Heart right ventricle (tissue), 16 donors: ENCODE measurements at regions not wholly inside any gene's neighbourhood (a gene's known extent, or its start where the extent isn't known, plus 50 kb on each side); places are given as distances from the start of the nearest gene placed in this dataset.

Experiments
- ATAC-seq, 8 donors: fragments of 200-7000 bp; cut with Tn5 transposase; one replicate each; pipeline ENCODE4 v1.9.1; 2020; ENCODE audit warnings: mild to moderate bottlenecking in 8 of 8, moderate library complexity in 8 of 8, moderate number of reproducible peaks in 1 of 8
- DNase-seq, 2 donors: peaks; one replicate each; pipeline ENCODE4 v3.0.0-alpha.2; 2020
- H3K27ac ChIP-seq, 10 donors: fragments of 200-600 bp; sonication (generic) in 2 of 10; one replicate each; pipeline versions ENCODE4 v1.5.0 to v1.8.0; 2020 to 2022; ENCODE audit warnings: mild to moderate bottlenecking in 3 of 10
- H3K27me3 ChIP-seq, 7 donors: fragments of 200-600 bp; one replicate each; pipeline ENCODE4 v1.8.0; 2021 to 2022; ENCODE audit warnings: mild to moderate bottlenecking in 2 of 7
- H3K36me3 ChIP-seq, 9 donors: fragments of 200-600 bp; sonication (generic) in 1 of 9; one replicate each; pipeline versions ENCODE4 v1.5.0 to v1.8.0; 2020 to 2022; ENCODE audit warnings: mild to moderate bottlenecking in 2 of 9
- H3K4me1 ChIP-seq, 9 donors: fragments of 200-600 bp; sonication (generic) in 1 of 9; one replicate each; pipeline versions ENCODE4 v1.5.0 to v1.8.0; 2020 to 2022; ENCODE audit warnings: mild to moderate bottlenecking in 4 of 9
- H3K4me3 ChIP-seq, 10 donors: fragments of 200-600 bp; sonication (generic) in 2 of 10; one replicate each; pipeline versions ENCODE4 v1.5.0 to v1.8.0; 2020 to 2022; ENCODE audit warnings: mild to moderate bottlenecking in 7 of 10, moderate library complexity in 2 of 10
- H3K9me3 ChIP-seq, 11 donors: fragments of 200-600 bp in 10 of 11; sonication (generic) in 2 of 11; one replicate each; pipeline versions ENCODE4 v1.5.0 to v1.8.0; 2013 to 2022; ENCODE audit warnings: mild to moderate bottlenecking in 2 of 11, control low read depth in 1 of 11, moderate library complexity in 1 of 11
- WGBS, 2 donors: extraction: QIAGEN DNeasy Blood & Tissue Kit; methylation state at CpG; one replicate each; pipeline ENCODE4 v1.1.7; 2013; ENCODE audit warnings: inconsistent platforms in 1 of 2; 5-methylcytosine and 5-hydroxymethylcytosine counted together
- intact Hi-C, 10 donors: fragments of 100-400 bp; cut with DNase I; formaldehyde crosslinking; loops; one replicate each; pipeline versions ENCODE4 v1.11.1 to v1.14.2; 2022
- TF ChIP-seq, protein P1 (sequence below), 9 donors: fragments of 200-600 bp; sonication (generic) in 2 of 9; IDR thresholded peaks; one replicate each; pipeline versions ENCODE4 v1.5.0 to v1.8.0; 2021 to 2022; ENCODE audit warnings: antibody characterized with exemption in 9 of 9, mild to moderate bottlenecking in 5 of 9, moderate library complexity in 1 of 9
- donor health status: Arrhythmogenic right ventricular cardiomyopathy.
- donor health status: ischemic (EF 13 %, LVEDD 7.1; RV severe dilation, severe dysfunction).
- donor health status: healthy with polysubstance abuse.
- donor health status: DM: no; HTN: yes; CAD: no.
- donor health status: DM: no; HTN: no; CAD: no.
- donor health status: ischemic (EF 25% LVEDD 6.9; RV normal size, moderate dysfunction).
- donor health status: ischemic (EF 25% LVEDD 5.7; RV mildly dilated, moderate dysfunction).
- donor health status: healthy.
- donor health status: DM: yes; HTN: yes; CAD: no.
- donor health status: Ischemic cardiomyopathy.
- donor health status: ischemic (EF 35%, LVEDD 5.7; RV mildly dilated, moderate dysfunction).
- donor health status: nonischemic (EF 11% LVEDD 7.7; RV severe dilation, severe dysfunction).
- donor health status: DM: yes; HTN: yes; CAD: no.
- donor health status: PGD.
- donor health status: ischemic (EF 29% LVEDD 5.4; RV normal size, mild dysfunction).
- donor health status: nonischemic (EF 23%, LVEDD 6.1; RV moderate dilation, normal function).

DNA sequence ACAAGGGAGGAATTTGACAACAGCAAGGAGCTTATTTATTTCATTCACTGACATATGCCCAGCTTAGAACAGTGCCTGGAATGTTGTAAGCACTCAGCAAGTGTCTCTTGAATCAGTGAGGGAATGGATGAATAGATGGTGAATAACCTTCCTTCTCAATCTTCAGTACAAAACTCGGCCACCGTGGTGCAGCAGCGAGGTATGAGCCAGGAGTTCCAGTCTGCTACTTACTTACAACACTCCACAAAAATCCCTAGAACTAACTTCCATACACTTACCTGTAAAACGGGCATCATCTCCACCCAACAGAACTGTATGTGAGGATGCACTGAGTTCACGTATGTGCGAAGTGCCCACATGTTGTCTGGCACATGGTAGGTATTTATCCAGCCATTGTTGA is 237.4 kb downstream of the WDR11 start:
- WGBS, 2 donors: 55 to 57% methylated on average over 6 of the region's 6 CpGs
- no peaks in the 10 kb centered on the region for H3K4me1 ChIP-seq
- no peak overlapping the region for H3K27ac ChIP-seq
- TF ChIP-seq, protein P1, sequence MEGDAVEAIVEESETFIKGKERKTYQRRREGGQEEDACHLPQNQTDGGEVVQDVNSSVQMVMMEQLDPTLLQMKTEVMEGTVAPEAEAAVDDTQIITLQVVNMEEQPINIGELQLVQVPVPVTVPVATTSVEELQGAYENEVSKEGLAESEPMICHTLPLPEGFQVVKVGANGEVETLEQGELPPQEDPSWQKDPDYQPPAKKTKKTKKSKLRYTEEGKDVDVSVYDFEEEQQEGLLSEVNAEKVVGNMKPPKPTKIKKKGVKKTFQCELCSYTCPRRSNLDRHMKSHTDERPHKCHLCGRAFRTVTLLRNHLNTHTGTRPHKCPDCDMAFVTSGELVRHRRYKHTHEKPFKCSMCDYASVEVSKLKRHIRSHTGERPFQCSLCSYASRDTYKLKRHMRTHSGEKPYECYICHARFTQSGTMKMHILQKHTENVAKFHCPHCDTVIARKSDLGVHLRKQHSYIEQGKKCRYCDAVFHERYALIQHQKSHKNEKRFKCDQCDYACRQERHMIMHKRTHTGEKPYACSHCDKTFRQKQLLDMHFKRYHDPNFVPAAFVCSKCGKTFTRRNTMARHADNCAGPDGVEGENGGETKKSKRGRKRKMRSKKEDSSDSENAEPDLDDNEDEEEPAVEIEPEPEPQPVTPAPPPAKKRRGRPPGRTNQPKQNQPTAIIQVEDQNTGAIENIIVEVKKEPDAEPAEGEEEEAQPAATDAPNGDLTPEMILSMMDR (IDR thresholded peaks at IDR 0.05): no peak
- intact Hi-C loops: no loop called here
- DNase-seq: no peak
- no peak overlapping the region for H3K4me3 ChIP-seq
- H3K27me3 ChIP-seq: peaks cover 0 to 18% (median under 1%) of the 10 kb centered on the region in 7 donors
- ATAC-seq: no peak
- no peaks in the 10 kb centered on the region for H3K36me3 ChIP-seq
- peaks cover 0 to 7% (median 0%) of the 10 kb centered on the region in 11 donors for H3K9me3 ChIP-seq

DNA sequence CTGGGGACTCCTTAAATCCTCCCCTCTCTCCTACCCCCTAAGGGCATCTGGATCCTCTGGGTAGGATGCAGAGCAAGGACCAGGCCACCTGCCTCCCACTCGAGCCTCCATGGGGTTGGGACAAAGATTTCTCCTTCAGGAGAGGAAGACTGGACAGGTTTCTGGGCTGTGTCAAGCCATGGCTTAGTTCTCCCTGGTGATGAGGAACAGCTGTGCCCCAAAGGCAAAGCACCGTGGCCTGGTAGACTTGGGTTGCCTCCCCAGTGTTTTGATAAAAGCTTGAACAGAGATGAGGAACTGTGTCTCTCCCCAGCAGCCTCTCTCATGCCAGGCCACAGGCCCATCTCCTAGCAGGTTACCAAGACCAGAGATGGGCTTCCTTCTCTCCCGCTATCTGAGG is 238.3 kb downstream of the WDR11 start:
- intact Hi-C loops: no loop called here
- H3K27ac ChIP-seq: no peak overlapping the region
- DNase-seq: no peak
- no peak overlapping the region for H3K4me3 ChIP-seq
- 71 to 78% methylated on average over 3 of the region's 3 CpGs for WGBS, 2 donors
- ATAC-seq: no peak
- peaks cover 0 to 7% (median 0%) of the 10 kb centered on the region in 11 donors for H3K9me3 ChIP-seq
- H3K36me3 ChIP-seq: no peaks in the 10 kb centered on the region
- TF ChIP-seq, protein P1 (IDR thresholded peaks at IDR 0.05): no peak
- peaks cover 0 to 12% (median 0%) of the 10 kb centered on the region in 7 donors for H3K27me3 ChIP-seq
- H3K4me1 ChIP-seq: no peaks in the 10 kb centered on the region

DNA sequence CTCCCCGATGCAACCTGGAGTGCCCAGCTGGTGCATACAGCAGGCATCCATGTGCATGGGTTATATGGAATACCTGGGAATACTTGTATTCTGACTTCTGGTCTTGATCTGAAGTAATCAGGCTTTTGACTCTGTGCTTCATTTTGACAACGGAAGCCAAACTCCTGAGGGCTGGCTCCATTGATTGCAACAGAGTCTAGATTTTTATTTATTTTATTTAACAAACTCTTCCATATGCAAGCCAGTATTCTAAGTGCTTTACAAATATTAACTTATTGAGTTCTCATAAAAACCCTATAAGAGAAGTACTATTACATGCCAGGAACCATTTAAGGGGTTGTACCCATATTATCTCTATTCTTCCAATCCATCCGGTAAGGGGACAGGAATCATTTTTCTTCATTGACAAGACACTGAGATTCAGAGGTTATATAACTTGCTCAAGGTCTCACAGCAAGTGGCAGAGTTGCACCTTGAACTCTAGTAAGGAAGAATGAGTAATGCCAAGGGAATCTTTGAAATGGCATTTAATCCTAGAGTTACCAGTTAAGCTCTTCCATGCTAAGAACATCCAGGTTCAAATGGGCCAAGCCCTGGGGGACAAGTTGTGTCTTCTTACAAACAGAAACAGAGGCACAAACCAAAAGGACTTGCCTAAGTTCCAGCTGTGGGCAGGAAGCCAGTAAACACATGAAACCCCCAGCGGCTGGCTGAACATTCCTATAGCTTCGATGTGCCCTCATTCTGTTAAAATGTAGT is 241.0 kb downstream of the WDR11 start:
- intact Hi-C loops: no loop called here
- TF ChIP-seq, protein P1 (IDR thresholded peaks at IDR 0.05): no peak
- Histone ChIP-seq H3K27ac (no peak overlapping the region), H3K36me3 (no peaks in the 10 kb centered on the region), H3K4me3 (no peak overlapping the region), H3K9me3 (peaks cover 0 to 7% (median 0%) of the 10 kb centered on the region in 11 donors), H3K27me3 (peaks cover 0 to 5% (median 0%) of the 10 kb centered on the region in 7 donors), H3K4me1 (no peaks in the 10 kb centered on the region)
- WGBS, 2 donors: 68 to 73% methylated on average over 5 of the region's 5 CpGs
- ATAC-seq (no peak), DNase-seq (no peak)

DNA sequence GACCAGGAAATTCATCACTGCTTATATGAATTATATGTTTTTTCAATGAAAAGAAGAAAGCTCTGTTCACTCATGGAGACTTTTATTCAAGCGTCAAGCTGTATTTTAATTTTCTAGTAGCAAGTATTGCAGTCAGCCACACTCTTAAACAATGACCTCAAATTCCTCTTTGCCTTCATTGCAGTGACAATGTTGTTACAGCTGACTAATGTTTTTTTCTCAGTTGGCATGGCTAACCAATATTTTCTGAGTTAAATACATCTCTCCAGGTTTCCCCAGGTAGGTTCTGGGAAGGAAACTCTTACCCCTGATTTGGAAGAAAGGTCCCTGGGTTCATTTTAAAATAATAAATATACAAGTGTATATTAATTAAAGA is 241.5 kb downstream of the WDR11 start:
- Histone ChIP-seq H3K4me1 (no peaks in the 10 kb centered on the region), H3K27me3 (peaks cover 0 to 5% (median 0%) of the 10 kb centered on the region in 7 donors), H3K27ac (no peak overlapping the region), H3K36me3 (no peaks in the 10 kb centered on the region), H3K4me3 (no peak overlapping the region), H3K9me3 (peaks cover 0 to 7% (median 0%) of the 10 kb centered on the region in 11 donors)
- DNase-seq (no peak), ATAC-seq (no peak)
- intact Hi-C loops: no loop called here
- 68 to 84% methylated on average over 1 of the region's 1 CpG for WGBS, 2 donors
- TF ChIP-seq, protein P1 (IDR thresholded peaks at IDR 0.05): no peak
